ENCODE measurements at regions not wholly inside any gene's neighbourhood (a gene's known extent, or its start where the extent isn't known, plus 50 kb on each side); places are given as distances from the start of the nearest gene placed in this dataset.

- no peak for TF ChIP-seq CTCF (IDR thresholded peaks at IDR 0.05; ENCODE audit: borderline replicate concordance, extremely low read depth, low read length, poor library complexity, severe bottlenecking)
- TF ChIP-seq EZH2 (IDR thresholded peaks at IDR 0.05; ENCODE audit: borderline replicate concordance, low read depth, low read length, severe bottlenecking), result no peak
These were observed 434.8 kb downstream of the CCER1 start for GRCh38 chr12:90520002-90520734.
